OCI-LY1 (cell line): ENCODE measurements at regions not wholly inside any gene's neighbourhood (a gene's known extent, or its start where the extent isn't known, plus 50 kb on each side); places are given as distances from the start of the nearest gene placed in this dataset.

Experiments
- CTCF ChIP-seq: fragments of 200-600 bp; sonication (generic), shearing (Covaris generic); IDR thresholded peaks from 2 replicates; pipeline ENCODE4 v1.5.1; 2017; ENCODE audit warnings: mild to moderate bottlenecking, antibody characterized with exemption, low read length, moderate library complexity, mixed read lengths
- EZH2 ChIP-seq: fragments of 200-600 bp; sonication (generic), shearing (Covaris generic); IDR thresholded peaks from 2 replicates; pipeline ENCODE4 v1.8.0; 2017; ENCODE audit warnings: borderline replicate concordance, mixed run types, mild to moderate bottlenecking, antibody characterized with exemption, low read length, moderate library complexity, mixed read lengths

DNA sequence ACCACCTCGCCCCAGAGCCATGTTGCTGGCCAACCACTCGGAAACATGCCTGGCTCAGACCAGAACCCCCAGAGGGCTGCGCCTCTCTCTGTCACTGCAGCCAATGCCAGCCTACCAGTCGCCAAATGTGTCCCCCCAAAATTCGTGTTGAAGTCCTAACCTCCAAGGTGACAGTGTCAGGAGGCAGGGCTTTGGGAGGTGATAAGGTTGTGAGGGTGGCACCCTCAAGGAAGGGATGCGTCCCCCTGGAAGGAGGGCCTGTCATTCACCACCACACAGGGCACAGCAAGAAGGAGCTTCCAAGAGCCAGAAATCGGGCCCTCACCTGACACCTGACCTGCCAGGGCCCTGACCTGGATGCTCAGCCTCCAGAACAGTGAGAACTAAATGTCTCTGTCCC lies 291.9 kb upstream of the SALL3 start:
- no peak for TF ChIP-seq CTCF
- TF ChIP-seq EZH2 = no peak
